Left renal pelvis (tissue), 4 donors: ENCODE measurements at regions not wholly inside any gene's neighbourhood (a gene's known extent, or its start where the extent isn't known, plus 50 kb on each side); places are given as distances from the start of the nearest gene placed in this dataset.

Experiments used
- DNase-seq, 4 donors: peaks; one replicate each; pipeline ENCODE4 v3.0.0-alpha.2; 2013; ENCODE audit warnings: low read depth in 4 of 4, low spot score in 3 of 4

GRCh38 chr11:130727157-130728119 is 188.8 kb downstream of the SNX19 start:
- no peak for DNase-seq

GRCh38 chr11:130728185-130729180 is 187.8 kb downstream of the SNX19 start:
- DNase-seq: no peak

GRCh38 chr11:130729193-130729592 is 187.1 kb downstream of the SNX19 start:
- DNase-seq: no peak

GRCh38 chr11:130729678-130730300 is 186.5 kb downstream of the SNX19 start:
- DNase-seq: no peak

GRCh38 chr11:130731401-130731800 is 184.9 kb downstream of the SNX19 start:
- no peak for DNase-seq

GRCh38 chr11:130732476-130732875 is 183.8 kb downstream of the SNX19 start:
- no peak for DNase-seq

GRCh38 chr11:130737041-130737830 is 179.0 kb downstream of the SNX19 start:
- DNase-seq: no peak

GRCh38 chr11:130737866-130738431 is 178.3 kb downstream of the SNX19 start:
- peak in 3 of 4 donors; percentile 60 to 75 (median 67) for DNase-seq

- peak in 1 of 4 donors; percentile 37 for DNase-seq
Measured at GRCh38 chr11:130738611-130739010, 177.7 kb downstream of the SNX19 start.

GRCh38 chr11:130740819-130741218 is 175.5 kb downstream of the SNX19 start:
- no peak for DNase-seq

- DNase-seq: no peak
Measured at GRCh38 chr11:130744794-130745193, 171.5 kb downstream of the SNX19 start.

GRCh38 chr11:130749216-130749615 is 167.1 kb downstream of the SNX19 start:
- no peak for DNase-seq

GRCh38 chr11:130760515-130761125 is 155.7 kb downstream of the SNX19 start:
- DNase-seq: no peak

- DNase-seq: no peak
Measured at GRCh38 chr11:130761560-130762220, 154.6 kb downstream of the SNX19 start.

- DNase-seq: no peak
Measured at GRCh38 chr11:130762638-130763037, 153.6 kb downstream of the SNX19 start.

GRCh38 chr11:130763087-130763980 is 152.9 kb downstream of the SNX19 start:
- no peak for DNase-seq

- DNase-seq: peak; percentile 54 to 80 (median 57)
Measured at GRCh38 chr11:130765406-130765805, 150.9 kb downstream of the SNX19 start.
